GM13976 (cell line): ENCODE measurements at regions not wholly inside any gene's neighbourhood (a gene's known extent, or its start where the extent isn't known, plus 50 kb on each side); places are given as distances from the start of the nearest gene placed in this dataset.

ENCODE experiments used
- DNase-seq: peaks from one replicate; pipeline ENCODE4 v3.0.0; 2012; ENCODE audit warnings: low spot score
- in situ Hi-C: fragments of 300-500 bp; cut with MboI; formaldehyde crosslinking; loops from one replicate; pipeline ENCODE4 v1.12.0; 2022; ENCODE audit warnings: low sequenced_read_pairs, mixed read lengths, inconsistent platforms; ENCODE audit not compliant: unreplicated experiment
- TF ChIP-seq, protein P1 (sequence below): IDR thresholded peaks from 2 replicates; pipeline ENCODE4 v1.5.1; 2012; ENCODE audit warnings: borderline replicate concordance, mild to moderate bottlenecking; ENCODE audit not compliant: insufficient read depth; ENCODE audit errors: extremely low read depth, missing control alignments, control extremely low read depth

DNA sequence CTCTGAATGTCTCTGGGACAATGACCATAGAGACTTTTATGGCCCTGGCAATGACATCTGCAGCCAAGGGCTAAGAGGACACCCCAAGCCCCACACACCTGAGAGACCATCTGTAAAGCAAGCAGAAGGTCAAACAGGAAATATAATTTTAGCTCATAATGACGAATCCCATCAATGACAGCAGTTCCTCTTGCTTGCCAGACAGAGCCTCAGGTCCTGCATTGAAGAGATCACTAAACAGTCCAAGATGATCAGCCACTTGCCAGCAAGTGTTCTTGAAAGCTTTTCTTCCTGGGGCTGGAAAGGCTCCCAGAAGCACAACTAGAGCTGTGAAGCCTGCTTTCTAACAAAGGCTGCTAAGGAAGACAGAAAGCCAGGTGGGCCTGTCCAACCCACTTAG lies 993.7 kb upstream of the AUTS2 start:
- in situ Hi-C loops: no loop called here
- TF ChIP-seq, protein P1, sequence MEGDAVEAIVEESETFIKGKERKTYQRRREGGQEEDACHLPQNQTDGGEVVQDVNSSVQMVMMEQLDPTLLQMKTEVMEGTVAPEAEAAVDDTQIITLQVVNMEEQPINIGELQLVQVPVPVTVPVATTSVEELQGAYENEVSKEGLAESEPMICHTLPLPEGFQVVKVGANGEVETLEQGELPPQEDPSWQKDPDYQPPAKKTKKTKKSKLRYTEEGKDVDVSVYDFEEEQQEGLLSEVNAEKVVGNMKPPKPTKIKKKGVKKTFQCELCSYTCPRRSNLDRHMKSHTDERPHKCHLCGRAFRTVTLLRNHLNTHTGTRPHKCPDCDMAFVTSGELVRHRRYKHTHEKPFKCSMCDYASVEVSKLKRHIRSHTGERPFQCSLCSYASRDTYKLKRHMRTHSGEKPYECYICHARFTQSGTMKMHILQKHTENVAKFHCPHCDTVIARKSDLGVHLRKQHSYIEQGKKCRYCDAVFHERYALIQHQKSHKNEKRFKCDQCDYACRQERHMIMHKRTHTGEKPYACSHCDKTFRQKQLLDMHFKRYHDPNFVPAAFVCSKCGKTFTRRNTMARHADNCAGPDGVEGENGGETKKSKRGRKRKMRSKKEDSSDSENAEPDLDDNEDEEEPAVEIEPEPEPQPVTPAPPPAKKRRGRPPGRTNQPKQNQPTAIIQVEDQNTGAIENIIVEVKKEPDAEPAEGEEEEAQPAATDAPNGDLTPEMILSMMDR: no peak
- no peak for DNase-seq

GRCh38 chr7:68610701-68611100 lies 987.6 kb upstream of the AUTS2 start:
- in situ Hi-C loops: no loop called here
- no peak for DNase-seq
- TF ChIP-seq, protein P1: no peak

- no peak for DNase-seq
- in situ Hi-C loops: no loop called here
- TF ChIP-seq, protein P1: no peak
These were observed 984.9 kb upstream of the AUTS2 start for GRCh38 chr7:68613405-68613804.

- TF ChIP-seq, protein P1: no peak
- no peak for DNase-seq
- in situ Hi-C loops: no loop called here
These were observed 984.4 kb upstream of the AUTS2 start for GRCh38 chr7:68613897-68614296.

DNA sequence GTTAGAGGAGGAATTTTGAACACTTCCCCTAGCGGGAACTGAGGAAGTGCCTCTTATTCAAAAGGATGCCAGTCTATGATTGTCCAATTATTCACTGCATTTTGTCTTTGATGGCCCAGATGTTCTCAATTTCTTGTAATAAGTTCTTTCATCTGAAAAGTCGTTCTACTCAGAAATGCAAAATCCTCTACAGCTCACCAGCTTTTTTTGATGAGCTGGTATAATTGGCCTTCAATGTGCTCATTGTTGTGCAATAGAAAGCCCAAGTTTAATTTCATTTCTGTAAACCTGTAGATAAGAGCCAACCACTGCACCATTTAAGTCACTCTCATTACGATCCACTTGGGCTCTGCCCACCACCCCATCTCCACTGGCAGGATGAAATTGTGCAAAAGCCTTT lies 978.7 kb upstream of the AUTS2 start:
- TF ChIP-seq, protein P1: no peak
- no peak for DNase-seq
- in situ Hi-C loops: no loop called here

DNA sequence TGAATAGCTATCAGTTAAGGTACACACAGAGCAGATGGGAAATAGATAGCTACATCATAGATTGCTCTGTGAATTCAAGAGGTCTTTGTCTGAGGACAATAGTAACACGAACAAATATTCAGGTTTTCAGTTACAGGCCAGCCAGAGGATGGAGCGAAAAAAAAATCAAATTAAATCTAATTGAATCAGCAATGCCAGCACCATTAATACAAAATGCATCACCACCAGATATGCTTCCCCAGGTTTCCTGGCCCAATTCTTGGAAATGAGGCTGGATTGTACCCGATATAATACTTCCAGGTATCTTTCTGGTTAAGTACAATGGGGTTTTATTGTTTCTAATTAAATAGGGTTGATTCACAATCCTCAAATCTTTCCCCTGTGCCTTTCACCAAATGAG lies 975.8 kb upstream of the AUTS2 start:
- TF ChIP-seq, protein P1: no peak
- in situ Hi-C loops: no loop called here

DNA sequence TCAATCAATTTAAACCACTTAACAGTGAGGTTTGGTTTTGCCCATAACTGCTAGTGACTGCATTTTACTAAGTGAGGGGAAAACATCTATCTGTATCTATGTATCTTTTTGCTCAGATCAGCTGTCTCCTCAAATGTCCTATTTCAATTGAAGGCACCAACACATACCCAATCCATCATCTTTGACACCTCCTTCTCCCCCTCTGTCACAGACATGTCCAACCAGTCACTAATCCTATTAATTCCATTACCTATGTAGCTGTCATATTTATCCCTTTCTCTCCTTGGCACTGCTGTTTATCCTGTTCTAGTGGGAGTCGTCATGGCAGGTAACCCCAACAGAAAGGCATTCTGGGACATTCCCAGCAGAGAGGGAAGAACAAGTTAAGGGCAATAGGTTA lies 975.2 kb upstream of the AUTS2 start:
- no peak for DNase-seq
- TF ChIP-seq, protein P1: no peak
- in situ Hi-C loops: no loop called here

More for the DNA sequence above, 975.8 kb upstream of the AUTS2 start:
- no peak for DNase-seq
